K562 (cell line): ENCODE measurements at regions not wholly inside any gene's neighbourhood (a gene's known extent, or its start where the extent isn't known, plus 50 kb on each side); places are given as distances from the start of the nearest gene placed in this dataset.

Experiments
- GATAD2A ChIP-seq: fragments of 450-650 bp; IDR thresholded peaks from 2 replicates; pipeline ENCODE4 v1.6.1; 2017
- NFE2 ChIP-seq: IDR thresholded peaks from 2 replicates; pipeline ENCODE4 v1.6.1; 2014; ENCODE audit warnings: antibody characterized with exemption, low read depth
- SP2 ChIP-seq: IDR thresholded peaks from 2 replicates; pipeline ENCODE4 v1.6.1; 2011; ENCODE audit warnings: mild to moderate bottlenecking, low read depth, low read length, moderate library complexity; ENCODE audit not compliant: poor library complexity, severe bottlenecking; ENCODE audit errors: extremely low read depth
- TAF1 ChIP-seq: IDR thresholded peaks from 2 replicates; pipeline ENCODE4 v1.6.1; 2011; ENCODE audit warnings: mild to moderate bottlenecking, low read length, moderate library complexity; ENCODE audit not compliant: insufficient read depth, control insufficient read depth, severe bottlenecking; ENCODE audit errors: extremely low read depth
- TFAP4 ChIP-seq: sonication (generic); formaldehyde crosslinking; IDR thresholded peaks from 2 replicates; pipeline ENCODE4 v1.8.0; 2022; ENCODE audit warnings: missing genetic modification reagents, mild to moderate bottlenecking, moderate library complexity, borderline replicate concordance
- ZKSCAN1 ChIP-seq: fragments of 150-350 bp; IDR thresholded peaks from 2 replicates; pipeline ENCODE4 v1.6.1; 2016; ENCODE audit warnings: low read depth, low read length
- TF ChIP-seq, protein P1 (sequence below), 3 experiments: IDR thresholded peaks in 2 of 3; conservative IDR thresholded peaks in 1 of 3; 2 replicates each; pipeline ENCODE4 v1.5.1; 2011 to 2012; ENCODE audit warnings: low read length in 3 of 3, mild to moderate bottlenecking in 3 of 3, control low read depth in 2 of 3, improper control_type of control experiment in 1 of 3, inconsistent platforms in 1 of 3, low read depth in 1 of 3, mixed read lengths in 1 of 3, moderate library complexity in 1 of 3; ENCODE audit not compliant: insufficient read depth in 2 of 3

- no peak for TF ChIP-seq GATAD2A
- no peak for TF ChIP-seq TFAP4 (CRISPR knock-in tag)
- no peak for TF ChIP-seq TAF1
- no peak for TF ChIP-seq SP2
- no peak for TF ChIP-seq NFE2
- TF ChIP-seq, protein P1, sequence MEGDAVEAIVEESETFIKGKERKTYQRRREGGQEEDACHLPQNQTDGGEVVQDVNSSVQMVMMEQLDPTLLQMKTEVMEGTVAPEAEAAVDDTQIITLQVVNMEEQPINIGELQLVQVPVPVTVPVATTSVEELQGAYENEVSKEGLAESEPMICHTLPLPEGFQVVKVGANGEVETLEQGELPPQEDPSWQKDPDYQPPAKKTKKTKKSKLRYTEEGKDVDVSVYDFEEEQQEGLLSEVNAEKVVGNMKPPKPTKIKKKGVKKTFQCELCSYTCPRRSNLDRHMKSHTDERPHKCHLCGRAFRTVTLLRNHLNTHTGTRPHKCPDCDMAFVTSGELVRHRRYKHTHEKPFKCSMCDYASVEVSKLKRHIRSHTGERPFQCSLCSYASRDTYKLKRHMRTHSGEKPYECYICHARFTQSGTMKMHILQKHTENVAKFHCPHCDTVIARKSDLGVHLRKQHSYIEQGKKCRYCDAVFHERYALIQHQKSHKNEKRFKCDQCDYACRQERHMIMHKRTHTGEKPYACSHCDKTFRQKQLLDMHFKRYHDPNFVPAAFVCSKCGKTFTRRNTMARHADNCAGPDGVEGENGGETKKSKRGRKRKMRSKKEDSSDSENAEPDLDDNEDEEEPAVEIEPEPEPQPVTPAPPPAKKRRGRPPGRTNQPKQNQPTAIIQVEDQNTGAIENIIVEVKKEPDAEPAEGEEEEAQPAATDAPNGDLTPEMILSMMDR (IDR thresholded peaks at IDR 0.05 in 2 of 3, conservative IDR thresholded peaks at IDR 0.05 in 1 of 3; ENCODE audit: insufficient read depth in 2 of 3, low read depth in 1 of 3, low read length in 3 of 3): no peak
- TF ChIP-seq ZKSCAN1: no peak
These were observed 273.4 kb downstream of the ETS1 start for GRCh38 chr11:128313931-128314330.
